ENCODE measurements at regions not wholly inside any gene's neighbourhood (a gene's known extent, or its start where the extent isn't known, plus 50 kb on each side); places are given as distances from the start of the nearest gene placed in this dataset.

DNA sequence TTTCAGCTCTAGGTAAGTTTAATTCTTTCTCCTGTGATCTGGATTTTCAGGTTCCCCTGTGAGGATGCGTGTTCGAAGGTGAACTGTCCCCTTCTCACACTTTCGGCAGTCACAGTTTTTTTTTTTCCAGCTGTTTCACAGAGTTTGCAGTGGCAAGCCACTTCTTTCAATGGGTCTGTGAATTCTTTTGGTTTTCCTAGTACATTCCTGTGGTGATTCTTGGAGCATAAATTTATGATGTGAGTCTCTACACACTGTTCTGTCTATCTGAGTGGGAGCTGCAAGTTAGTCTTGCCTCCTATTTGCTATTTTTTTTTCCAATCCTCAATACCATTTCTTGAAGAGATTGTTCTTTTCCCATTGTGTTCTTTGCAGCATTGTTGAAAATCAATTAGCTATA is 595.5 kb downstream of the RAPGEF2 start:
- no peak for TF ChIP-seq CTCF (IDR thresholded peaks at IDR 0.05)
- no peak for TF ChIP-seq POLR2A (IDR thresholded peaks at IDR 0.05; ENCODE audit: low read depth)

Data from esophagus muscularis mucosa (tissue), 3 donors.